NOMO-1 treated with dmso at 0.1 percent for 144 hours (cell line): ENCODE measurements at regions not wholly inside any gene's neighbourhood (a gene's known extent, or its start where the extent isn't known, plus 50 kb on each side); places are given as distances from the start of the nearest gene placed in this dataset.
A peak's percentile ranks its signal among the peaks of the same experiment; 100 is the strongest.
"Not testable (repeated sequence)": the region's sequence is repeated elsewhere in the genome, so short reads cannot be mapped to it uniquely, and the experiment has no call there.

Experiments used
- DNase-seq: peaks from one replicate; lab custom pipeline; 2025; ENCODE audit not compliant: unreplicated experiment; lab: John Stamatoyannopoulos, UW

DNA sequence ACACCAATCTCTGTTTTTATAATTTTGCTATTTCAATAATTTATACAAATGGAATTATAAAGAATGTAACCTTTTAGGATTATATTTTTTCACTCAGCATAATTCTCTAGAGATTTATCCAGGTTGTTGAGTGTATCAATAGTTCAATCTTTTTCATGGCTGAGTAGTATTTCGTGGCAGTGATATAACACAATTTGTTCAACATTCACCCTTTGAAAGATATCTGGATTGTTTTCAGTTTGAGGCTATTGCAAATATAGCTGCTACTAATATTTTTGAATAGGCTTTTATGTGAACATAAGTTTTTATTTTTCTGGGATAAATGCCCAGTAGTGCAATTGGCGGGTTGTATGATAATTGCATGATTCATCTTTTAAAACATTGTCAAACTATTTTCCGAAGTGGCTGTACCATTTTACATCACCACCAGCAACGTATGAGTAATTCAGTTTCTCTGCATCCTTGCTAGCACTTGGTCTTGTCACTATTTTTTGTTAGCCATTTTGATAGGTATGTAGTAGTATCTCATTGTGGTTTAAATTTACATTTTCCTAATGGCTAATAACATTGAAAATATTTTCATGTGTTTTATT lies 55.6 kb upstream of the ABCD3 start:
- no peak for DNase-seq

DNA sequence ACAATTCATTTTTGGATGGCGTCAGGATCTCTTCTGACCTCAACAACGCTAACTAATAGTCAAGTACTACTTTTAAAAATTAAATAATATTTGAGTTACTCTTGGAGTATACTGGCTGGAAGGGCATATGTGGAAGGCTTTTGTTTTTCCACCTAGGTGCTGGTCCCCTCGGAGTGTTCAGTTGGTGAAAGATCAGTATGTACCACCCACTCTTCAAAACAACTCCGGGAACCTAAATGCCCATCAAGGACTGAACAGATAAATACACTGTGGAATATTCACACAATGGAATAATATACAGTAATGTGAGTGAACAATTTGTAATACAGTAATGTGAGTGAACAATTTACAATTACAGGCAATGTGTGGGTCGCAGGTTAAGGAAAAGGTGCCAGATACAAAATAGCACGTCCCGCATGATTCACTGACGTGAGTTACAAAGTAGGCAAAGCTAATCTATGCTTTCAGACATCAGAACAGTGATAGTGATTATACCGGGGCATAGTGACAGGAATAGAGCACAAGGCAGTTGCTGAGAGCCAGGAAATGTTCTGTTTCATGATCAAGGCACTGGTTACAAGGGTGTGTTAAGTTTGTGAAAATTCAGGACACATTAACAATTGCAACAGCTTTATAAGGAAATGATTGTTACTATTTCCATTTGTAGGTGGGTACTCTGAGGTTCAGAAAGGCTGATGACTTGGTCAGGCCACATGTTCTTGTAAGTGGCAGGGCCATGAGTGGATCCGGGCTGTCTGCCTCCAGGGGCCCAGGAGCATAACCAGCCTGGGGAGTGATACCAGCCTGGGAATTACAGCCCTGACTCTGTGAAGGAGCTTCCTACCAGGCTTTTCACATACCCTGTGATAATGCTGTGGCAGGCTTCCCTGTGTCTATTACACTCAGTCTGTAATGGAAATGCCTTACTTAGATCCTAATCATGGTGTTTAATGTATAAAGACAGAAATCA lies 59.3 kb upstream of the ABCD3 start:
- no peak for DNase-seq

DNA sequence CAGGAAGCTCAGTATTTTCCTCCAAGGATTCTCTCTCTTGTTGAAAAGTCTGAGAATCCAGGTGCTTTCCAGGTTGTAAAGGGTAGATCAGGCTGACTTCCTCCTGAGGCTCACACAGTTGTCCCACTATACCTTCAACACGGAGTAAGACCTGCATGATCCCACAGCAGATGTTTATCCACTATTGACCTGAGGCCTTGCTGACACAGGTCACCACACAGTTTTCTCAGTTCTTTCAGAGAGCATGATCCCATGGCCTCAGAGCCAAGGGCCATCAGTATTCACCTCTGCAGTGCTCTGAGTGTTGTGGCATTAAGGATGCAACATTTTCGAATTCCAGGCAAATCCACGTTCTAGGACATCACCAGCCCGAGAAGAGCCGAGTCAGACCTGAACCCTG lies 60.5 kb upstream of the ABCD3 start:
- DNase-seq, result no peak

DNA sequence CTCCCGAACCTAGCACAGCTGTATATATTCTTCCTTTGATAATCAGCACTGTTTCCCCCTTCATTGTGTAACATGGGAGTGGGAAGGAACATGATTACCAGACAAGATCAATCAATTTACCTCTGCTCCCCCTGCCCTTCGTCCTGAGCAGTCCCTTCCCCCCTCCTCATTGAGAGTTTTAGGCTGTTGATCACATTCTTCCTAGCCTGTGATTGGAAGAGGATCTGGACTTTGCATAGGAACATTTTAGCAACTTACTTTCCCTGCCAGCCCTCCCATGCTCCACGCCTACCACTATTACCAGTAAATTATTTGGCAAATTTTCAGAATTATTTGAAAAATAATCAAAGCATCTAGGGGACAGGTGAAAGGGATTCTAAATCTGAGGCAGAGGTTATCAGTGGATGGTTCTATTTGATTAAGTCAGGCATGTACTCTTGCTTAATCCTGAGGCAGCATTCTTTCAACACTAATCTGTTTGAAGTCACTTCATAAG lies 62.7 kb upstream of the ABCD3 start:
- no peak for DNase-seq

DNA sequence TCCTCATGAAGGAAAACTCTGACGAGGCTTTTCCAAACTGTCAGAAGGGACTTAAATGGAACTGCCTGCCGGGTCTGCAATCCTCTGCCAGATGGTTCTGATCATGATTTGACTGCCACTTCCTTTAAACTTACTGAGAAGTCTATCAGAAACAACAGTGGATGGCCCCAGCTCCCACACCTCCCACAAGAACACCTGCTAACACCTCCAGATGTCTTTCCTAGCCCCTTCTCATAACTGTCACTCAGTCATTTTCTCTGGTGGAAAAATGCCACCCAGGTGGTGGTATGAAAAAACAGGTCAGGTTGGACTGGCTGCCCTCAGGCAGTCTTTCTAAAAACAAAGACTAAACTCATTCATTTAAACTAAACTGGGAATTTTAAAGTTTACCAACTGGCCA lies 66.7 kb upstream of the ABCD3 start:
- no peak for DNase-seq

DNA sequence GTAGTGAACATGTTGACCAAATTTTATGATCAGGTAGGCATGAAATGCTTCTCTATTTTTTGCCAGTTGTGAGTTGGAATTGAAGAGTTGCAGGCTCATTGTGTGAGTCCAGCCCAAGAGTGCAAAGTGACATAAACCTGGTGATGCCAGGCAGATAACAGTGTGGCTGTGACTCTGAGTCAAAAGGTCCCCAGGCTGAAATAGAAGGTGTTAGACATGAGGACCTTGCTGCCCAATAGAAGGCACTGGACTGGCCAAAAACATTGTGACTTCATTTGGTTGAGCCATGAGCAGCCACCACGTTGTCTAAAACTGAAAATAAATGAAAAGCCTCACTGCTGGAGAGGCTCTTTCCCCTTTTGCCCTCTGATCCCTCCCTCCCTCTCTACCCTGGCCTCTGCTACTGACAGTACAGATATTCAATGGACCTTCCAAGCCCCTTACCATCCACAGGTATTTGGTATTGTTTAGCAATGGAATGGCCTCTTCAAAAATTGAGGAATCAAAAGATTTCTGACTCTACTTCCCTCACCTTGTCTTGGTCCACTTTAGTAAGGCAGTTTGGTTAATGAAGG lies 67.8 kb upstream of the ABCD3 start:
- DNase-seq, result no peak

DNA sequence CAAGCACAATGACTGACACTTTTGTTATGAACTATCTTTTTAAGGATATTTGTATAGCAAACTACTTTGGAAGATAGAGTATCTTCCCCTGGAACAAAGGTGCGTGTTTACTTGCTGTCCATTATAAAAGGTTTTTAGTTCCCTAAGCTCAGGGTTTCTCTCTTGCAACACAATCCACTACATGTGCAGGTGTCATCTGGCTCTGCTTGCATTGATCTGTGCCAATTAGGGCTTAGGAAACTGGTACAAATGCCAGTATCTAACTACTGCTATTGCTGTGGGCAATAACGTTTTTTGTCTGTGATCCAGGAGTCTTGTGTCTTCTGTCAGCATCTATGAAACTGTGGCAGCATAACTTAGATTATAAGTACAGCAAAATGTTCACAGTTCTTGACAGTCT lies 68.3 kb upstream of the ABCD3 start:
- DNase-seq, result no peak

DNA sequence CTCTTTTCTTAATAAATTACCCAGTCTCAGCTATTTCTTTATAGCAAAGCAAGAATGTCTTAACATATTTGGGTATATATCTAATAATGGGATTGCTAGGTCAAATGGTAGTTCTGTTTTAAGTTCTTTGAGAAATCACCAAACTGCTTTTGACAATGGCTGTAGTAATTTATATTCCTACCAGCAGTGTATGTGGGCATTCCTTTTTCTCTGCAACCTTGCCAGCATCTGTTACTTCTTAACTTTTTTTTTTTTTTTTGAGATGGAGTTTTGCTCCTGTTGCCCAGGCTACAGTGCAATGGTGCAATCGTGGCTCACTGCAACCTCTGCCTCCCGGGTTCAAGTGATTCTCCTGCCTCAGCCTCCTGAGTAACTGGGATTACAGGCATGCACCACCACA lies 69.8 kb upstream of the ABCD3 start:
- DNase-seq, result not testable (repeated sequence)

DNA sequence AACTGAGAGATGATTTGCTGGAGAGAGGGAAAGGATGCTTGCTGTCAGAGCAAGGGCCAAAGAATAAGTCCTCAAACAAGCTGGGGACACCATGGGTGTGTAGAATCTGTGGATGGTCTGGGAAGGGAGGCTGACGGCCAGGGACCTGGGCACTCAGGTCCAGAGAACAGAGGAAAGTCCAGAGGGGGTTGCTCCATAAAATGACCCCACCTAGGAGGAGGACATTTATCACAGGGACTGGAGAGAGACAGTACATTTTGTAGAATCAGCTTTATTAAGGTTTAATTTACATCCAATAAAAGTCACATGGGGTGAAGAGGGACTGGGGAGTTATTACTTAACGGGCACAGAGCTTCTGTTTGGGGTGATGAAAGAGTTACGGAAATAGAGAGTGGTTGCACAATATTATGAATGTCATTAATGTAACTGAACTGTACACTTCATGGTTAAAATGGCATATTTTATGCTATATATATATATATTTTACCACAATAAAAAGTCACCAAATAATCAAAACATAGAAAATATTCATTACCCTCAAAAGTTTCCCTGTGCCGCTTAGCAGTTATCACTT lies 73.0 kb upstream of the ABCD3 start:
- peak; percentile 63 for DNase-seq

DNA sequence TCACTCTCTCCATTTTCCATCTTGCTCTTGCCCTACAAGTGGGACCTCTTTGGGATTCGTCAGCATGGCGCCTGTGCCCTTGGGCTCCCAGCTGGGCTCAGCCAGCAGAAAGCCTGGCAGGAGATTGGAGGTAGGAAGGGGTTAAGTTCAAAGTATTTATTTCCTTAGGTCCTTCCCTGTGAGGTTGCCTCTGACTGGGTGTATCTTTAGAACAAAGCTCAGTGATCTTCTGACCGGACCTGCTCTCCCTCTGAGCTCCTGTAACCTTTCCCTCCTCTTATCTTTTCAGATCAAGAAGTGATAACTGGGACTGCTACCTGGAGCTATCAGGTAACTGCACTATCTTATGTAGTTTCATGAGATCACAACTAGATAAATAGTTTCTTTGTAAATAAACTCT lies 75.8 kb upstream of the ABCD3 start:
- DNase-seq, result no peak

DNA sequence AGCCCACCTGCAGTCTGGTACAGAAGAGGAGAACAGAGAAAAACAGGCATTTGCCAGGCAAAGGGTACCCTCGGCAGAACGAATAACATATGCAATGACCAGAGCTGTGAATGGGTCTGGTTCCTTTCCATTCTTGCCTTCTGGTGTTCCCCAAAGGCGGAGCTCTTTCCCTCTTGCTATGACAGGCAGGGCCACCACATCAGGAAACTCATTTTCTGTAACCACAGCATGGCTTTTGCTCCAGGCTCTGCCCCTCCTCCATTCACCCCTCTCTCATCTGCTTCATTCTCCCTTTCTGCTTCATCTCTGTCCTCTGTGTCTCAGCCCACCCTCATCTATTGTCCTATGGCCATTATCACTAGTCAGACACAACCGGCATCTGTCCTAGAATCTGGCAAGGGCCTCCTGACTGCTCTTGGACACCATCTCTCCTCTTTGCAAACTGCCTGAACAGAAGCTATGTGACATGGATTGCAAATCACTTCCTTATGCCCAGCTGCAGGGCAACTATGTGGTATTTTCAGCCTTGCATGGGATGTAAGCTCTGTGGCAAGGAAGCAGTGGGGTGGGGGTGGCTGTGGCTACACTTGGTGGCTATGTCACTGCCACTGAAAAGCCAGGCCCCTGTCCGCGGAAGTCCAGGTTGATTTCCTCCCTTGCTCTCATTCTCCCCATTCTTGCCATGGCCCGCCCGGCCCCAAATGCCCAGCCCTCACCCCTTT lies 78.8 kb upstream of the ABCD3 start:
- DNase-seq, result peak; percentile 54

DNA sequence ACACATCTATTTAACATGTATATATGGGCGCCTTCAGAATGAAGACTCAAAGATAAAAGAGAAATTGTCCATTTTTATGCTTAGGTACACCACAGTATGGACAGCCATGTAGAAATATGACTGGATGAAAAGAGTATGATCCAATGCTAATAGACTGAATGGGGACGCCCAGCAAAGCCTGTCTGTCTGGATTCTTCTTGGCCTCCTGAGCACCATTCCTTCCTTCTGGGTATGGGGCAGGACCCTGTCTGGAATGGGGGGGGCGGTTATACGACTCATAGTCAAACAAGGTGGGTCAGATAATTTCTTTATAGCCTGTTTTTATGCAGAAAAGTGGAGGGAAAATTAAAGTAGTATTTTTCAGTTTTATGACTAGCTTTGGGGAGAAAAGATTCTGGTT lies 81.2 kb upstream of the ABCD3 start:
- DNase-seq, result no peak

DNA sequence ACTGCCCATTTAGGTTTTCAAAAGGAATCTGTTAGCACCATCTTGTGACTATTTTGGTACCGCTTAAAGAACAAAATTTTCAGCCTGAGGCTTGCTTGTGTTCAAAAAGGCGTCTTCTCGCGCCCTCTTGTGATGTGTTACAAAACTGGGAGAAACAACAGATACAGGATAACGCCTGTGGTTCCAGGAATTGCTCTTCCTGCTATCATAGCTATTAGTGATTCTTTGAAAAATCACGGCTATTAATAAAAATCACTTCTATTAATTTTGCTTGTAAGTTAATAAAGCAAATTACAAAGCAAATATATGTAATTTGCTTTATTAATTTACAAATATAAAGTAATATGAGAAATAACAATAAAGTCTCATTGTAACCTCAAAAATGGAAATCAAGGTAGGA lies 82.2 kb upstream of the ABCD3 start:
- peak; percentile 32 for DNase-seq

DNA sequence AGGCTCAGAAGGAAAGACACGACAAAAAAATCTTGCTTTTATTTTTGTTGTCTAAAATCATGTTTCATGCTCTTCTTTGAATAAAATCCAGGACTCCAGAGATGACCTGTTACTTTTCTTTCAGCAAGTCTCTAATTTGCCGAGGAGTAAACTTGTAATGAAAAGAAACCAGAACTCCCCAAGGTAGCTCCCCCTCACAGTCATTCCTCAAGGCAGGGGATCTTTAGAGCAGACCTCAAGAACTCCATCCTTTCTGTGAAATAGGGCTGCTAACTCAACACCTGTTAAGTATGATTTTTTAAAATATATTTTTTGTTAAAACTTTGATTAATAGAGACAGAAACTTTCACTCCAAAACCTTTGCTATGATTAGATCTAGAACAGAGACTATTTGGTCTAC lies 82.7 kb upstream of the ABCD3 start:
- no peak for DNase-seq

DNA sequence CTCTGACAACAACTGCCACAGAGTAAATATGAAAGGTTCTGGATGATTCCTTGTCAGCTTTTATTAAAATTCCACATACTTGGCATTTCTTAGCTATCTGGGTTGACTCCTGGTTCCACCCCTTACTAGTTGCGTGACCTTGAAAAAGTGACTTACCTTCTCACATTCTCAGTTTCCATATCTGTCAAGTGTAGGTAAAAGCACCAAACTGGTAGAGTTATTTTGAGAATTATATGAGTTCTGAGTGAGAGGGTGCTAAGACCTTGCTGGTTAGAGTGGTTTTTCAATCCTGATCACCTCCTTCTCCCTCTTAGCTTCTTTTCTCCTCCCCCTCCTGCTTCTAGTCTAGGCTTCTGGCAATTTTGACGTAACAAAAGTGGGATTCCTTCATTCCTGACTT lies 83.4 kb upstream of the ABCD3 start:
- no peak for DNase-seq

DNA sequence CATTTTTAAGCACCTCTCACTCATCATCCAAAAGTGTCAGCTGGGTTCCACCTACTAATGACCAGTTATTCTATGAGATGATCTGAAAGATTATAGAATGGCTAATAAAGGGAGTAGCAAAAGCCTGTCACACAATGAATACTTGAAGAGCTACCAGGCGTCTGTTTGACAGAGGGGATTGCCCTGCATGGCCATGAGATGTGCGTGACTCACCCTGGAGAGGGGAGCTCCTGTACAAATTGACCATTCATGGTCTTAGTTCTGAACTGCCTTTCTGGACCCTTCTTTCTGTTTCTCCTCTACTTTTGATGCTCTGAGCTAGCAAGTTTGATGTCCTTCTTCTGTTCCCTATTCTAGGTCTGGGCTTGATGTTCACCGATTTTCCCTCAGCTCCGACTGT lies 85.2 kb upstream of the ABCD3 start:
- no peak for DNase-seq

DNA sequence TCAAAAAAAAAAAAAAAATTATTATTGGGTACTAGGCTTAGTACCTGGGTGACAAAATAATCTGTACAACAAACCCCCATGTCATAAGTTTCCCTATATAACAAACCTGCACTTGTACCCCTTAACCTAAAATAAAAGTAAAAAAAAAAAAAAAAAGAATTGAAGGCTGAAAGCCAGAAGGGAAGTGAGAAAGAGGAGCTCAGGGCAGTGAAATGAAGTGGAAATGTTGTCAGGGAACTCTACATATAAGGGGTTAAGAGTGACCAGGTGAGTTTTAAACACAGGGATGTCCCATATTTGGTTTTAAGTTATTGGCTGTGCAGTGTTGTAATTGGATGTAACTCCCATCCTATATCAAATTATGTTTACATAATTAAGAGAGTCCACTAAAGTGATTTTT lies 85.7 kb upstream of the ABCD3 start:
- DNase-seq, result no peak

DNA sequence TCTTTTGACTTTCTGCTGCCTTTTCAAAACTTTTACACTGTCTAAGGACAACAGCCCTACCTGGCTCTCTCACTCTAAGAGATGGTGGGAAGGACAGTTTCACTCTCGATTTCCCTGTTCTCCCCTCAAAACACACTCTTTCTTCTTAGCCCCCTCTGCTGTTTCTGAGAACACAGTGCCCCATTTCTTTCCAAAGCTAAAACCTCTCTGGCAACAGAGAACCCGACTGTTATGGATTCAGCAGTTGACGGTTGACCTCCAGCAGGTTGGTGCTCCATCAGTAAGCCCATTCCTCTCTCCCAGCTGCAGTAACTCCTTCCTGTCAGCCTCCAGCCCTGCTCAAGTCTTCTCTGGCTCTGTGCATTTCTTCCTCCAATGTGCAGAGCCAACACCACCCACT lies 88.2 kb upstream of the ABCD3 start:
- peak; percentile 3 for DNase-seq

DNA sequence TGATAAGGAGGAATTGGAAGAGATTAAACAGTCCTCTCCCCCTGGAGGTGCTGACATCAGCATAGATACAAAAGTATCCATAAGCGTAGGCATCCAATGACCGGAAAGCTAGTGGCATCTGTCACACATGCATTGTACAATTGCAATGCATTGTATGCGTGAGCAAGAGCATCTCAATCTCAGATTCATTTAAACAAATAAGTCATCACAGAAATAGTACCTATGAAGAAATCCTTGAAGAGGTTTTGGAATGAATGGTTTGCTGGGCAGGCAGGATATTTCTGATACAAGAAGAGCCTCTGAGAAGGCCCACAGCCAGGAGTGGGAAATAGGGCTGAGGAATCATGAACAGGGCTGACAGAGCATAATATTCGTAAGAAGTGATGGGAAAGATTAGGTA lies 88.9 kb upstream of the ABCD3 start:
- DNase-seq, result no peak

DNA sequence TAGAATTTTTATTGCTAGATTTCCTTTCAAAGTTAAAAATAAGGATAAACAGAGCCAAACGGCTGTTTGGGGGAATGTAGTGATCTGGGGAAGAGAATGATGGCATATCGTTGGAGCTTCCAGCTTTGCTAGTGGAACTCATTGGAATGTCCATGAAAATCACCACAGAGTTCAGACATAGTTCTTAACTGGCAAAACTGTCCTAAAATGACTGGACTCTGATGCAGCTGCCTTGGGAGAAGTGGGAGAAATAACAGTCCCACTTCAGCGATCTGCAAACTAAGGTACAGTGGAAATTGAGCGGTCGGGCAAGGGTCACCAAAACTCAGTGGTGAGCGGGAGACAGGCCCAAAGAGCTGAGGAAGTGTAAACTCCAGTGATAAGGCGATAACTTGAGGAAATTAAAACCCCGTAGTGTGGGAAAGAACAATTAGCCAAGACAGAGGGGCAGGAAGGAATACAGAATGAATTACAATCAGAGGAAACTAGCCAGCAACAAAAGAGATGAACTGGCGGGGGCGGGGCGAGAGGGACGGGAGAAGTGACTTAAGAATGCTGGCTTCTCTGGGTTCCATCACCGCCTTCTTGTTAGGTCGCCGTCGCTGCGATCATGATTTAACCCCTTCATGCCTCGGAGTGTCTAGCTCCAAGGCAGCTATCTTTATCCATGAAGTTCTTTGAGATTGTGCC lies 89.8 kb upstream of the ARHGAP29 start:
- DNase-seq, result no peak

DNA sequence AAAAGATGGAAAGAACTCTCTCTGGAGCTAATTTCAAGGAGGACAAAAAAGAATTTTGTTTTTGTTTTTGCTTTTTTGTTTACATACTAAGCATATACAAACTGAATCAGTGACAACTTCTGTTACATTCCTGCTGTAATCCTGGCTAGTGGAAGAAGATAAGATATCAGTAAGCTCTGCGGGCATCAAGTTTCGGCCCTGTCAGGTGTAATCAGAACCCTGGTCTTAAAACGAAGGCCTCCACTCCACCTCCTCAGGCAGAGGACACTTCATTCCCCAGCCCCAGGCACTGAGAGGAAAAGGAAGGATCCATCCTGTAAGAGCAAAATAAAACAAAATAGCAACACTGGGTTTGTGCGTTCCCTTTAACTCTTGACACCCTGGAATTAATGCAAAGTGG lies 88.9 kb upstream of the ARHGAP29 start:
- DNase-seq, result no peak
